Breast epithelium (tissue), 4 donors: ENCODE measurements at regions not wholly inside any gene's neighbourhood (a gene's known extent, or its start where the extent isn't known, plus 50 kb on each side); places are given as distances from the start of the nearest gene placed in this dataset.
"Not testable (repeated sequence)": the region's sequence is repeated elsewhere in the genome, so short reads cannot be mapped to it uniquely, and the experiment has no call there.

ENCODE experiments used
- DNase-seq, 2 donors: peaks; one replicate each; pipeline ENCODE4 v3.0.0-alpha.2; 2019; ENCODE audit warnings: low spot score in 2 of 2
- H3K27ac ChIP-seq, 2 donors: fragments of 200-600 bp; sonication (generic) in 1 of 2; one replicate each; pipeline ENCODE4 v1.5.1; 2016 to 2019; ENCODE audit warnings: mild to moderate bottlenecking in 1 of 2
- H3K27me3 ChIP-seq, 2 donors: fragments of 200-600 bp; sonication (generic) in 1 of 2; one replicate each; pipeline versions ENCODE4 v1.5.1 to v1.6.0; 2017 to 2019; ENCODE audit warnings: control low read depth in 1 of 2, mild to moderate bottlenecking in 1 of 2
- H3K36me3 ChIP-seq: fragments of 200-600 bp; one replicate; pipeline ENCODE4 v1.5.1; 2019
- H3K4me1 ChIP-seq, 2 donors: fragments of 200-600 bp; sonication (generic); one replicate each; pipeline ENCODE4 v1.5.1; 2016 to 2019; ENCODE audit warnings: control low read depth in 1 of 2
- H3K4me3 ChIP-seq, 3 donors: fragments of 200-600 bp; sonication (generic); 1 replicate in 2 of 3; 2 replicates in 1 of 3; pipeline ENCODE4 v1.5.1; 2016 to 2019; ENCODE audit warnings: mild to moderate bottlenecking in 3 of 3, moderate library complexity in 2 of 3
- H3K9me3 ChIP-seq, 2 donors: fragments of 200-600 bp; sonication (generic) in 1 of 2; one replicate each; pipeline ENCODE4 v1.5.1; 2016 to 2019; ENCODE audit warnings: control low read depth in 1 of 2
- POLR2A ChIP-seq: fragments of 450-650 bp; IDR thresholded peaks from one replicate; pipeline ENCODE4 v1.6.1; 2016; ENCODE audit warnings: antibody characterized with exemption, mild to moderate bottlenecking, moderate library complexity
- POLR2AphosphoS5 ChIP-seq, 3 donors: sonication (generic); formaldehyde crosslinking; IDR thresholded peaks; one replicate each; pipeline ENCODE4 v1.6.1; 2017; ENCODE audit warnings: antibody characterized with exemption in 3 of 3
- intact Hi-C: fragments of 100-400 bp; cut with DNase I; formaldehyde crosslinking; loops from one replicate; pipeline ENCODE4 v1.15.1; 2023; ENCODE audit warnings: low total_unique reads
- TF ChIP-seq, protein P1 (sequence below), 3 donors: fragments of 450-650 bp; IDR thresholded peaks; one replicate each; pipeline ENCODE4 v1.5.1; 2016 to 2017; ENCODE audit warnings: antibody characterized with exemption in 3 of 3, mild to moderate bottlenecking in 3 of 3, moderate library complexity in 3 of 3

DNA sequence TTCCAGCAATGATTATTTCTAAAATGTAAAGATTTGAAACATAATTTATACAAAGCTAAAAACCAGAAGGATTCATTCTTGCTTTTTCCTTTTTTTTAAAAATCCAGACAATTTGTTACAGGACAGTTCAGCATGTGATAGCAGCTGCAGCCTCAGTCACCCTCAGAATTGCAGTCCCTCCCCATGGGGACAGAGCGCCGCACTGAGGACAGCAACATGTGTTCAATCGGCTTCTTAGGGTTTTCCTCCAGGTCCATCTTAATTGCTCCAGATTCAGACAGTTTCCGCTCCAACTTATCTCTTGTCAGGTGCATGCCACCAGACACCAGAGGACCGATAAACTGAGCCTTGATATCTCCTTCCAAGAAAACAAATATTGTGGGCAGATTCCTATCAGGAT, 134.9 kb upstream of the TBC1D5 start:
- H3K4me1 ChIP-seq = no peaks in the 10 kb centered on the region
- TF ChIP-seq, protein P1, sequence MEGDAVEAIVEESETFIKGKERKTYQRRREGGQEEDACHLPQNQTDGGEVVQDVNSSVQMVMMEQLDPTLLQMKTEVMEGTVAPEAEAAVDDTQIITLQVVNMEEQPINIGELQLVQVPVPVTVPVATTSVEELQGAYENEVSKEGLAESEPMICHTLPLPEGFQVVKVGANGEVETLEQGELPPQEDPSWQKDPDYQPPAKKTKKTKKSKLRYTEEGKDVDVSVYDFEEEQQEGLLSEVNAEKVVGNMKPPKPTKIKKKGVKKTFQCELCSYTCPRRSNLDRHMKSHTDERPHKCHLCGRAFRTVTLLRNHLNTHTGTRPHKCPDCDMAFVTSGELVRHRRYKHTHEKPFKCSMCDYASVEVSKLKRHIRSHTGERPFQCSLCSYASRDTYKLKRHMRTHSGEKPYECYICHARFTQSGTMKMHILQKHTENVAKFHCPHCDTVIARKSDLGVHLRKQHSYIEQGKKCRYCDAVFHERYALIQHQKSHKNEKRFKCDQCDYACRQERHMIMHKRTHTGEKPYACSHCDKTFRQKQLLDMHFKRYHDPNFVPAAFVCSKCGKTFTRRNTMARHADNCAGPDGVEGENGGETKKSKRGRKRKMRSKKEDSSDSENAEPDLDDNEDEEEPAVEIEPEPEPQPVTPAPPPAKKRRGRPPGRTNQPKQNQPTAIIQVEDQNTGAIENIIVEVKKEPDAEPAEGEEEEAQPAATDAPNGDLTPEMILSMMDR (IDR thresholded peaks at IDR 0.05) = no peak
- TF ChIP-seq POLR2AphosphoS5 (IDR thresholded peaks at IDR 0.05) = no peak
- no peak for TF ChIP-seq POLR2A
- H3K9me3 ChIP-seq = no peaks in the 10 kb centered on the region
- H3K27ac ChIP-seq = no peak overlapping the region
- no peak for DNase-seq
- no peaks in the 10 kb centered on the region for H3K36me3 ChIP-seq
- intact Hi-C loops = no loop called here
- H3K27me3 ChIP-seq = no peaks in the 10 kb centered on the region
- H3K4me3 ChIP-seq = no peak overlapping the region

DNA sequence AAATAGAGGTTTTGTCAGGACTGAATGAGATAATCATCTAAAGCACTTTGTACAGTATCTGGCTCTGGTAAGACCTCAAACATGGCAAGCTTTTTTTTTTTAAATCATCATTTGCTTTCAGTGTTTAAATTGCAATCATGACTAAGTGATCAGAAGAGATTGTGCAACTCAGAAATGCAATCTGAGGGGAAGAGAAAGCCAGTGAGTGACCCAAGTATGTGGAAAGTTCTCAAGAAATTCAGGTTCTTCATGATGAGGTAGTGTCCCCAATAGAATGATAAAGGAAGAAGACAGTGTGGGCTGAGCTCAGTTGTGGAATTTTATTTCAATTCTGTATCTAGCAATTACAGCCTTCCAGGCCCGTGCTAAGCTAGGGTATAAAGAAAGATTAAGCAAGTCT, 132.2 kb upstream of the TBC1D5 start:
- H3K27me3 ChIP-seq = no peaks in the 10 kb centered on the region
- intact Hi-C loops = no loop called here
- TF ChIP-seq POLR2A (no peak), POLR2AphosphoS5 (IDR thresholded peaks at IDR 0.05) (no peak)
- TF ChIP-seq, protein P1 (IDR thresholded peaks at IDR 0.05) = no peak
- H3K9me3 ChIP-seq = no peaks in the 10 kb centered on the region
- no peak overlapping the region for H3K27ac ChIP-seq
- H3K4me3 ChIP-seq = no peak overlapping the region
- H3K36me3 ChIP-seq = no peaks in the 10 kb centered on the region
- H3K4me1 ChIP-seq = no peaks in the 10 kb centered on the region
- no peak for DNase-seq

DNA sequence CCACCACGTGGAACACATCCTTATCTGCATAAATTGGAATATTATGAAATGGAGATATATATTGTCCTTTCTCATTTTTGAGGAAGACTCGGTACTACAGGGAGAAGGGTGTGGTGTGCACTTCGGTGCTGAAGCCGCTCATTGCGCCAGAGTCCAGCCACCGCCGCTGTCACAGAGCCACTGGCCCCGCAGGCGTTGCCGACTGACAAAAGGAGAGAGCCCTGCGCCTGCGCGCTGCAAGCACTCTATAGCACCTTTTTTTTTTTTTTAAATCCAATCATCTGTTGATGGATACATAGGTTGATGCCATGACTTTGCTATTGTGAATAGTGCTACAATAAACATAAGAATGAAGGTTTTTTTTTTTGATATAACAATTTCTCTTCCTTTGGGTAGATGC, 130.0 kb upstream of the TBC1D5 start:
- intact Hi-C loops = no loop called here
- no peaks in the 10 kb centered on the region for H3K9me3 ChIP-seq
- no peak overlapping the region for H3K27ac ChIP-seq
- TF ChIP-seq, protein P1 (IDR thresholded peaks at IDR 0.05) = no peak
- TF ChIP-seq POLR2AphosphoS5 (IDR thresholded peaks at IDR 0.05) (no peak), POLR2A (no peak)
- DNase-seq = no peak
- H3K27me3 ChIP-seq = no peaks in the 10 kb centered on the region
- no peak overlapping the region for H3K4me3 ChIP-seq
- H3K4me1 ChIP-seq = no peaks in the 10 kb centered on the region
- no peaks in the 10 kb centered on the region for H3K36me3 ChIP-seq

DNA sequence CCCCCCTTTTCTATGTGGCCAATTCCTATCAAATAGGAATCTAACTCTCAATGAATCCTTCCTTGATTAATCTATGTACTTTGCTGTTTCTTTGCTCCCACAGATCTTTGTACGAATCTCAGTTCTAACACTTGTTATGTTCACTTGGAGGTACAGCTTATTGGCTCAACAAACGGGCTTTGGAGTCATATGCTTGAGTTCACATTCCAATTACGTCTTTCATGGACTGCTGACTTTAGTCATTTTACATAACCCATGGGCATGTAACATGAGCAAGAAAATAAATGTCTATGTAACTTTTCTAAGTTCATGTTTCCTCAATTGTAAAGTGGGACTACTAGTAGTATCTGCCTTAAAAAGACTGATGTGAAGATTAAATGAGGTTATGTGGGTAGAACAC, 123.2 kb upstream of the TBC1D5 start:
- Histone ChIP-seq H3K36me3 (no peaks in the 10 kb centered on the region), H3K27ac (no peak overlapping the region), H3K9me3 (no peaks in the 10 kb centered on the region), H3K27me3 (no peaks in the 10 kb centered on the region), H3K4me1 (no peaks in the 10 kb centered on the region), H3K4me3 (no peak overlapping the region)
- intact Hi-C loops = no loop called here
- no peak for DNase-seq
- no peak for TF ChIP-seq POLR2AphosphoS5 (IDR thresholded peaks at IDR 0.05)
- TF ChIP-seq, protein P1 (IDR thresholded peaks at IDR 0.05) = no peak
- TF ChIP-seq POLR2A = no peak

DNA sequence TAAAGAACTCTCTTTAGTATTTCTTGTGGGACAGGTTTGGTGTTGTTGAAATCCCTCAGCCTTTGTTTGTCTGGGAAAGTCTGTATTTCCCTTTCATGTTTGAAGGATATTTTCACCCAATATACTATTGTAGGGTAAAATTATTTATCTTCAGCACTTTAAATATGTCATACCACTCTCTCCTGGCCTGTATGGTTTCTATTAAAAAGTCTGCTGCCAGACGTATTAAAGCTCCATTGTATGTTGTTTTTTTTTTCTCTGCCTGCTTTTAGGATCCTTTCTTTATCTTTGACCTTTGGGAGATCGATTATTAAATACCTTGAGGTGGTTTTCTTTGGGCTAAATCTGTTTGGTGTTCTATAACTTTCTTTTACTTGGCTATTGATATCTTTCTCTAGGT, 119.0 kb upstream of the TBC1D5 start:
- TF ChIP-seq POLR2AphosphoS5 (IDR thresholded peaks at IDR 0.05) = no peak
- TF ChIP-seq POLR2A = no peak
- TF ChIP-seq, protein P1 (IDR thresholded peaks at IDR 0.05) = no peak
- intact Hi-C loops = no loop called here
- Histone ChIP-seq H3K4me3 (no peak overlapping the region), H3K27me3 (no peaks in the 10 kb centered on the region), H3K4me1 (no peaks in the 10 kb centered on the region), H3K36me3 (no peaks in the 10 kb centered on the region), H3K27ac (no peak overlapping the region), H3K9me3 (no peaks in the 10 kb centered on the region)
- DNase-seq = no peak

DNA sequence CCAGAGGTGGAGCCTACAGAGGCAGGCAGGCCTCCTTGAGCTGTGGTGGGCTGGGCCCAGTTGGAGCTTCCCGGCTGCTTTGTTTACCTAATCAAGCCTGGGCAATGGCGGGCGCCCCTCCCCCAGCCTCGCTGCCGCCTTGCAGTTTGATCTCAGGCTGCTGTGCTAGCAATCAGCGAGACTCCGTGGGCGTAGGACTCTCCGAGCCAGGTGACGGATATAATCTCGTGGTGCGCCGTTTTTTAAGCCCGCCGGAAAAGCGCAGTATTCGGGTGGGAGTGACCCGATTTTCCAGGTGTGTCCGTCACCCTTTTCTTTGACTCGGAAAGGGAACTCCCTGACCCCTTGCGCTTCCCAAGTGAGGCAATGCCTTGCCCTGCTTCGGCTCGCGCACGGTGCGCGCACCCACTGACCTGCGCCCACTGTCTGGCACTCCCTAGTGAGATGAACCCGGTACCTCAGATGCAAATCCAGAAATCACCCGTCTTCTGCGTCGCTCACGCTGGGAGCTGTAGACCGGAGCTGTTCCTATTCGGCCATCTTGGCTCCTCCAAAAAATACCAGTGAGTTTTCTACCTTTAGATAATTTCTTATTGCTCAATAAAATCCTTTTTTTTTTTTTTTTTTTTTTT, 118.5 kb upstream of the TBC1D5 start:
- H3K9me3 ChIP-seq, H3K4me1 ChIP-seq, H3K27me3 ChIP-seq, intact Hi-C loops, H3K4me3 ChIP-seq, H3K27ac ChIP-seq, H3K36me3 ChIP-seq, DNase-seq: not testable (repeated sequence)
